ENCODE measurements at regions not wholly inside any gene's neighbourhood (a gene's known extent, or its start where the extent isn't known, plus 50 kb on each side); places are given as distances from the start of the nearest gene placed in this dataset.
"Not testable (repeated sequence)": the region's sequence is repeated elsewhere in the genome, so short reads cannot be mapped to it uniquely, and the experiment has no call there.

- no peak overlapping the region for H3K4me3 ChIP-seq (ENCODE audit: low read length)
- no peak for TF ChIP-seq CTCF (conservative IDR thresholded peaks at IDR 0.05; ENCODE audit: low read depth, low read length)
- no peak for DNase-seq (ENCODE audit: low read depth)
These were observed 163.3 kb downstream of the CD24 start for GRCh38 chr6:106811088-106811686.

GRCh38 chr6:106808758-106809157 is 165.8 kb downstream of the CD24 start:
- no peak for TF ChIP-seq CTCF (conservative IDR thresholded peaks at IDR 0.05; ENCODE audit: low read depth, low read length)
- no peak for DNase-seq (ENCODE audit: low read depth)
- no peak overlapping the region for H3K4me3 ChIP-seq (ENCODE audit: low read length)

GRCh38 chr6:106807947-106808611 is 166.4 kb downstream of the CD24 start:
- H3K4me3 ChIP-seq (ENCODE audit: low read length), result no peak overlapping the region
- TF ChIP-seq CTCF (conservative IDR thresholded peaks at IDR 0.05; ENCODE audit: low read depth, low read length), result no peak
- no peak for DNase-seq (ENCODE audit: low read depth)

GRCh38 chr6:106806253-106806652 is 168.3 kb downstream of the CD24 start:
- H3K4me3 ChIP-seq (ENCODE audit: low read length); DNase-seq (ENCODE audit: low read depth): not testable (repeated sequence)

- no peak overlapping the region for H3K4me3 ChIP-seq (ENCODE audit: low read length)
- DNase-seq (ENCODE audit: low read depth), result no peak
- TF ChIP-seq CTCF (conservative IDR thresholded peaks at IDR 0.05; ENCODE audit: low read depth, low read length), result no peak
These were observed 168.8 kb downstream of the CD24 start for GRCh38 chr6:106805771-106806170.

- no peak for TF ChIP-seq CTCF (conservative IDR thresholded peaks at IDR 0.05; ENCODE audit: low read depth, low read length)
- no peak for DNase-seq (ENCODE audit: low read depth)
These were observed 169.9 kb downstream of the CD24 start for GRCh38 chr6:106804346-106805335.

GRCh38 chr6:106803188-106803587 is 171.3 kb downstream of the CD24 start:
- no peak for TF ChIP-seq CTCF (conservative IDR thresholded peaks at IDR 0.05; ENCODE audit: low read depth, low read length)
- no peak overlapping the region for H3K4me3 ChIP-seq (ENCODE audit: low read length)
- DNase-seq (ENCODE audit: low read depth), result no peak

More at GRCh38 chr6:106804346-106805335, 169.9 kb downstream of the CD24 start:
- H3K4me3 ChIP-seq (ENCODE audit: low read length), result no peak overlapping the region
